ENCODE measurements at regions not wholly inside any gene's neighbourhood (a gene's known extent, or its start where the extent isn't known, plus 50 kb on each side); places are given as distances from the start of the nearest gene placed in this dataset.
"Not testable (repeated sequence)": the region's sequence is repeated elsewhere in the genome, so short reads cannot be mapped to it uniquely, and the experiment has no call there.

DNA sequence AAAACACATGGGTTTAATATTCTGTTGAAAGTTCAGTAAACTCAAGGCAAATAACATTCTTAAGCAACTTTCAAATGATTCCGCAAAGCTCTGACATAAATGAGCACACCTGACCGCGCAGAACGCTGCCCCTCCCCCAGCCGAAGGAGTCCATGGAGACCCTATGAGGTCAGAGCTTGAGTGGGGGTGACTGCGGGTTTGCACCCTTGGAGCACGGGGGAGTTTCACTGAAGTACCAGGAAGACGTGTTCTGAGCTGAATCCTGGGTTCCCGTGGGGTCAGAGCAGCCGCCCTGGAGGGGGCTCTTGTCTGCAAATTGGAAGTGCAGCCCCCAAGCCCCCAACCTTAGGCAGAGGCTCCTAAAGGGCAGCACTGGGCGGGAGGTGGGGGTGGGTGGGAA lies 324.1 kb upstream of the SFSWAP start:
- TF ChIP-seq, protein P1, sequence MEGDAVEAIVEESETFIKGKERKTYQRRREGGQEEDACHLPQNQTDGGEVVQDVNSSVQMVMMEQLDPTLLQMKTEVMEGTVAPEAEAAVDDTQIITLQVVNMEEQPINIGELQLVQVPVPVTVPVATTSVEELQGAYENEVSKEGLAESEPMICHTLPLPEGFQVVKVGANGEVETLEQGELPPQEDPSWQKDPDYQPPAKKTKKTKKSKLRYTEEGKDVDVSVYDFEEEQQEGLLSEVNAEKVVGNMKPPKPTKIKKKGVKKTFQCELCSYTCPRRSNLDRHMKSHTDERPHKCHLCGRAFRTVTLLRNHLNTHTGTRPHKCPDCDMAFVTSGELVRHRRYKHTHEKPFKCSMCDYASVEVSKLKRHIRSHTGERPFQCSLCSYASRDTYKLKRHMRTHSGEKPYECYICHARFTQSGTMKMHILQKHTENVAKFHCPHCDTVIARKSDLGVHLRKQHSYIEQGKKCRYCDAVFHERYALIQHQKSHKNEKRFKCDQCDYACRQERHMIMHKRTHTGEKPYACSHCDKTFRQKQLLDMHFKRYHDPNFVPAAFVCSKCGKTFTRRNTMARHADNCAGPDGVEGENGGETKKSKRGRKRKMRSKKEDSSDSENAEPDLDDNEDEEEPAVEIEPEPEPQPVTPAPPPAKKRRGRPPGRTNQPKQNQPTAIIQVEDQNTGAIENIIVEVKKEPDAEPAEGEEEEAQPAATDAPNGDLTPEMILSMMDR (IDR thresholded peaks at IDR 0.05; ENCODE audit: low read depth, low read length): no peak
- DNase-seq: no peak
- Histone ChIP-seq H3K27me3 (no peaks in the 10 kb centered on the region), H3K9me3 (no peaks in the 10 kb centered on the region; the same call in 1 of the 2 replicates), H3K36me3 (no peaks in the 10 kb centered on the region), H3K4me3 (ENCODE audit: low read depth, low read length) (no peak overlapping the region), H3K4me1 (no peaks in the 10 kb centered on the region)

DNA sequence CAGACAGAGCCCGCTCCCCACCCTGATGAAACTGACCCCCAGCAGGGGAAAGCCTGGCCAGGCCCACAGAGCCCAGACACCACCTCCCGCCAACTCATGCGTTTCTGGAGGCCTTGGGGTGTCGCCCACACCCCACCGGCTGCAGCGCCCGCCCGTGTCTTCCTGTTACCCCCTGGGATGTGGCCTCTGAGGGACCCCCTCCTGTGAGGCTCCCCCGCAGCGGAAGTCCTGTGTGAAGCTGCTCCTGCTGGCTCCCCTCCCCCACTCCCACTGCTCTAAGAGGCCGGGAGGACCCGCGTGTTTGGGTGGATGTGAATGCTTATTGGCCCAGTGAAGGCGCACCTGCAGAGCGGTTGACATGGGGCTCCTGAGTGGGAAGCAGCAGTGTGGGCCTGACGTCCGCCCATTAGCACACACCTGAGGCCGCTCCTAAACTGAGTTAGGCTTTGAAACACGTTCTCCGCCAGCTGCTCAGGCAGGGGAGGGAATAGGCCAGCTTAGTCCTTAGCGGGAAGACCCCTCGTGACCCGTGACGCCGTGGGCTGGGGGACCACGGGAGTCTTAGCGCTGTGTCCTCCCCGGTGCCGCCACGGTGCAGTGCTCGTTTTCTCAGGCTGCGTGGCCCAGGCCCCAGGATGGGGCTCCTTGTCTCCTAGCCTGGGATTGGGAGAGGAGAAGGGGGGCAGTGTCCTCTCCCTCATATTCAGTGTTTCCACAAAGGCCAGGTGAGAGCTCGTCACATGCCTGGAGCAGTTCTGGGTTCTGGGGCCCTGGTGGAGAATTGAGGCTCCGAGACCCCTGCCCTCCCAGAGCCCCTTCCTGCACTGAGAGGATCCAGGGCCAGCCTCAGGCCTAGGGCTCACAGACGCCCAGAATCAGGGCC lies 323.4 kb upstream of the SFSWAP start:
- Histone ChIP-seq H3K9me3 (no peaks in the 10 kb centered on the region; the same call in 1 of the 2 replicates), H3K4me1 (no peaks in the 10 kb centered on the region), H3K4me3 (ENCODE audit: low read depth, low read length) (no peak overlapping the region), H3K27me3 (no peaks in the 10 kb centered on the region), H3K36me3 (no peaks in the 10 kb centered on the region)
- TF ChIP-seq, protein P1 (IDR thresholded peaks at IDR 0.05; ENCODE audit: low read depth, low read length): no peak
- no peak for DNase-seq

DNA sequence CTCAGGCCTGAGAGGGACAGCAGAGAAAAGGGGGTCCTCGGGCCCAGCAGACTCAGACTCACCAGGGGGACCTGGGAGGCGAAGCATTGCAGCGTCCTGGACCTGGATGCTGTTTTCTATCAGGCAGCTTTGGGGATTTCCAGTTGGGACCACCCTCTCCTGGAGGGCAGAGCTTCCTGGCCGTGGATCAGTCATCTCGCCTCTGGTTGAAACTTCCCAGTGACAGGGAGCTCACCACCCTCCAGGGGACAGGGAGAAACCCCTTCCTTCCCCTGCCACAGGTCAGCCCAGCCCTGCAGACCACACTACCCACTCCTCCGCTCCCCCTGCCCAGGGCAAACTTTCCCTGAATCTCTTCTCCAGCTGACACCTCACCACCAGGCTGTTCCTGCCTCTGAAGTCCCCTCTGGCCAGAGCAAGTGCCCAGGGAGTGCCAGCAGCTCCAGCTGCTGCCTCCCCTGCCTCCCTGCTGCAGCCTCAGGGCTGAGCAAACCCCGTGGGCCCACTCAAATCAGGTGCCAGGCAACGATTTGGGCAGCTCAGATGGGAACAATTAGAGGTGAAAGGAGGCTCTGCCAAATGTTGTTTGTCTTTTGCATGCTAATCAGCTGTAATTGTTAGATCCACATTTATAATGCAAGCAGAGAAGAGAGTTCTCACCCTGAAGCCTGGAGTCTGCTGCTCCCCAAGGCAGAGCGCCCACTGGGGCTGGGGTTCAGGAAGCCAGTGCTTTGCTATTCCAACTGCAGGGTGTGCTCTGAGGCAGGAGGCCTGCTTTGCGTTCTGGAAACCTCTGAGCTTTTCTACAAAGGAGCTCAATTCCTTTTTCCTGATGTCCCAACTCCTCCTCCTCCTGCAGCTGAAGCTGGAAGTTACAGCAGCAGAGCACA lies 322.5 kb upstream of the SFSWAP start:
- DNase-seq; H3K4me1 ChIP-seq; H3K27me3 ChIP-seq; H3K9me3 ChIP-seq; H3K4me3 ChIP-seq (ENCODE audit: low read depth, low read length); H3K36me3 ChIP-seq: not testable (repeated sequence)

DNA sequence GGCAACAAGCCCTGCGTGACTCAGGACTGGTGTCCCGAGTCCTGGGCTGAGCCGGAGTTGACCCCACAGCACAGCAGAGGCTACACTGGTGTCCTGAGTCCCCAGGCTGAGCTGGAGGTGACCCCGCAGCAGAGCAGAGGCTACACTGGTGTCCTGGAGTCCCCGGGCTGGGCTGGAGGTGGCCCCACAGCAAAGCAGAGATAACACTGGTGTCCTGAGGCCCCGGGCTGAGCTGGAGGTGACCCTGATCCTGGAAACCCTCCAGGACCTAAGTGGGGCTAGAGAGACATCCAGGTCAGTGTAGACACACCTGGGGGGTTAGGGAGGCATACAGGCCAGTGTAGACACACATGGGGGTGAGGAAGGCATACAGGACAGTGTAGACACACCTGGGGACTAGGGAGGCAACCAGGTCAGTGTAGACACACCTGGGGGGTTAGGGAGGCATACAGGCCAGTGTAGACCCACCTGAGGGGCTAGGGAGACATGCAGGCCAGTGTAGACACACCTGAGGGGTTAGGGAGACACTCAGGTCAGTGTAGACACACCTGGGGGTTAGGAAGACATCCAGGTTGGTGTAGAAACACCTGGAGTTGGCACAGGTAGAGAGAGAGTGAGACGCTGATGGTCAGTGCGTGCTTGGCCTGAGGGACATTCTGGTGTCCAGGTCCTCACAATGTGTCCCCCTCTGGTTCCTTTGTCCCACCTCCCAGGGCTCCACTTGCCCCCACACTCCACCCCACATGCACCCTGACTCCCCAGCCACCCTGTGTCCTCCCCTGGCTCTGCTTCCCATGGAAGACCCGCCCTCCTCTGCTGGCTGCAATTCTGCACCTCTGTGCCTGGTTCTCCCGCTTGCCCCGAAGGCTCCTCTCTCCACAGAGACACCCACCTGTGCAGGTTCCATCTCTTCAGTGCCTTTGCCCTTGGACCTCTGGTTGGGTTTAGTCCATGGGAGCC lies 321.6 kb upstream of the SFSWAP start:
- no peaks in the 10 kb centered on the region; the same call in 1 of the 2 replicates for H3K9me3 ChIP-seq
- H3K36me3 ChIP-seq: no peaks in the 10 kb centered on the region
- H3K4me1 ChIP-seq: no peaks in the 10 kb centered on the region
- DNase-seq: no peak
- no peak overlapping the region for H3K4me3 ChIP-seq (ENCODE audit: low read depth, low read length)
- no peaks in the 10 kb centered on the region for H3K27me3 ChIP-seq
- TF ChIP-seq, protein P1 (IDR thresholded peaks at IDR 0.05; ENCODE audit: low read depth, low read length): no peak

DNA sequence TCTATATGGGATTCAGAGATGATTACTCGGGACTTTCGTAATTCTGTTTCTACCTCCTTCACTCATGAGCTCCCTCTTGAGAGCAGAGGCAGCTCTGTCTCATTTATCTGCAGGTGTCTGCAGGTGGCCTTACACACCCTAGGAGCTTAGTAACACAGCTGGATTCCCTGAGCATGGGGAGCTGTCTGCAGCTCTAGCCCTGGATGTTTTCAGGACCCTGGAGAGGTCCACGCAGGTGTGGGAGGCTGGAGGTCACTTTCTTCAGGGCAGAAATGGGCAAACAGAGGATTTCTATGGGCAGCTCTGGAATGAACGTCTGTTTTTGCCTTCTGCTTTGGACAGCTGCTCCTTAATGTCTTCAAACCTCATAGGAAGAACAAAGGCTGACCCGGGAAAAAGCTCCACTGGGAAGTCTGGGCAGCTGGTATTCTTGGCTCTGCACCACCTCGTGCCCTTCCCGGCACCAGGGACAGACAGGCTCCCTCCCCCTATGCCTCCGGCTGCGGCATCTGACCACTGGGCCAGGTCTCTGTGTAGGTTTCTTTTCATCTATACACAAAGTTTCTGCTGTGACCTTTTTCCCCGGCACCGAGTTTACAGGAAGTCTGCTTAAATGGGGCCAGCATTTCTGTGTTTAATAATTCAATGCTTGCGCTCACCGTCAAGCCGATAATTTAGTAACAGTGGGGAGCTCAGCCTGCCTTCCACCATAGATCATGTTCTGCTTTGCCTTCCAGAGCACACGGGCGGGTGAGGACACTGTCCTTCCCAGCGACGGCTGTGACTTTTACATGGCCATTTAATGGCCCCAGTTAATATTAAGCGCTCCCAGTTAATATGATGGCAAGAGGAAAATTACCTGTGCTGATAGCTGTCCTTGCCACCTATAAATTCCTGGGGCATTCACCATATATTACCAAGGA lies 320.2 kb upstream of the SFSWAP start:
- no peak overlapping the region for H3K4me3 ChIP-seq (ENCODE audit: low read depth, low read length)
- no peak for DNase-seq

More for the DNA sequence above, 320.2 kb upstream of the SFSWAP start:
- TF ChIP-seq, protein P1 (IDR thresholded peaks at IDR 0.05; ENCODE audit: low read depth, low read length): no peak
- Histone ChIP-seq H3K27me3 (no peaks in the 10 kb centered on the region), H3K4me1 (no peaks in the 10 kb centered on the region), H3K36me3 (no peaks in the 10 kb centered on the region), H3K9me3 (no peaks in the 10 kb centered on the region)

Measured in BE2C (cell line).